Mammary epithelial cell (primary cell): ENCODE measurements at regions not wholly inside any gene's neighbourhood (a gene's known extent, or its start where the extent isn't known, plus 50 kb on each side); places are given as distances from the start of the nearest gene placed in this dataset.

Experiments used
- CTCF ChIP-seq, 2 donors: IDR thresholded peaks in 1 of 2; conservative IDR thresholded peaks in 1 of 2; 2 replicates each; pipeline ENCODE4 v1.5.1; 2011 to 2012; ENCODE audit warnings: inconsistent platforms in 2 of 2, low read length in 2 of 2, mild to moderate bottlenecking in 2 of 2, control low read depth in 1 of 2, low read depth in 1 of 2; ENCODE audit not compliant: insufficient read depth in 1 of 2; ENCODE audit errors: extremely low read depth in 1 of 2
- EZH2 ChIP-seq: IDR thresholded peaks from 2 replicates; pipeline ENCODE4 v1.6.1; 2012; ENCODE audit warnings: low read length, inconsistent platforms, borderline replicate concordance

- no peak for TF ChIP-seq CTCF (conservative IDR thresholded peaks at IDR 0.05 in 1 of 2, IDR thresholded peaks at IDR 0.05 in 1 of 2; ENCODE audit: extremely low read depth in 1 of 2, insufficient read depth in 1 of 2, low read depth in 1 of 2, low read length in 2 of 2)
- TF ChIP-seq EZH2 = no peak
These were observed 250.0 kb downstream of the PHLDA1 start for GRCh38 chr12:75781532-75782046.
